Activated CD4-positive, alpha-beta T cell treated with anti-CD3 and anti-CD28 coated beads, Interleukin-2, Interleukin-6, amounts not matched to agents 100 ng/mL and 50 ng/mL, durations not matched to agents 16 hours and 8 hours (primary cell): ENCODE measurements at regions not wholly inside any gene's neighbourhood (a gene's known extent, or its start where the extent isn't known, plus 50 kb on each side); places are given as distances from the start of the nearest gene placed in this dataset.

Experiments used
- DNase-seq: peaks from one replicate; pipeline ENCODE4 v3.0.0-alpha.2; 2020

- no peak for DNase-seq
Observed at GRCh38 chr1:94637121-94637520, 95.6 kb upstream of the F3 start.

GRCh38 chr1:94636624-94637023, 95.1 kb upstream of the F3 start:
- DNase-seq = no peak

- no peak for DNase-seq
Observed at GRCh38 chr1:94636100-94636499, 94.5 kb upstream of the F3 start.

GRCh38 chr1:94634977-94635416, 93.4 kb upstream of the F3 start:
- no peak for DNase-seq

- DNase-seq = no peak
Observed at GRCh38 chr1:94633051-94633450, 91.5 kb upstream of the F3 start.

- DNase-seq = no peak
Observed at GRCh38 chr1:94629259-94630181, 88.0 kb upstream of the F3 start.

GRCh38 chr1:94628499-94628843, 86.9 kb upstream of the F3 start:
- DNase-seq = no peak

GRCh38 chr1:94627771-94628498, 86.4 kb upstream of the F3 start:
- no peak for DNase-seq

GRCh38 chr1:94624203-94624602, 82.6 kb upstream of the F3 start:
- no peak for DNase-seq

- DNase-seq = no peak
Observed at GRCh38 chr1:94623560-94624148, 82.1 kb upstream of the F3 start.

- no peak for DNase-seq
Observed at GRCh38 chr1:94622757-94623156, 81.2 kb upstream of the F3 start.

GRCh38 chr1:94621802-94622201, 80.2 kb upstream of the F3 start:
- no peak for DNase-seq

GRCh38 chr1:94621395-94621794, 79.8 kb upstream of the F3 start:
- DNase-seq = no peak

GRCh38 chr1:94620345-94621031, 78.9 kb upstream of the F3 start:
- no peak for DNase-seq

GRCh38 chr1:94619731-94620130, 78.2 kb upstream of the F3 start:
- DNase-seq = no peak

GRCh38 chr1:94617957-94618739, 76.6 kb upstream of the F3 start:
- DNase-seq = no peak

- DNase-seq = no peak
Observed at GRCh38 chr1:94617134-94617805, 75.7 kb upstream of the F3 start.

GRCh38 chr1:94616506-94616905, 74.9 kb upstream of the F3 start:
- DNase-seq = no peak

- DNase-seq = no peak
Observed at GRCh38 chr1:94614996-94615395, 73.4 kb upstream of the F3 start.

- DNase-seq = no peak
Observed at GRCh38 chr1:94614168-94614815, 72.7 kb upstream of the F3 start.

GRCh38 chr1:94612525-94613204, 71.1 kb upstream of the F3 start:
- no peak for DNase-seq
